GM10248 (cell line): ENCODE measurements at regions not wholly inside any gene's neighbourhood (a gene's known extent, or its start where the extent isn't known, plus 50 kb on each side); places are given as distances from the start of the nearest gene placed in this dataset.
A peak's percentile ranks its signal among the peaks of the same experiment; 100 is the strongest.

Source experiments
- CTCF ChIA-PET: fragments of 300-600 bp; sonication (Branson Sonifier 250); formaldehyde crosslinking; extraction: SDS; loops from one replicate; lab custom pipeline; 2021; ENCODE audit warnings: antibody characterized with exemption; lab: Yijun Ruan, JAX
- POLR2A ChIA-PET: fragments of 350-650 bp; sonication (Branson Sonifier 250); formaldehyde crosslinking; extraction: SDS; loops from one replicate; lab custom pipeline; 2020; ENCODE audit warnings: antibody characterized with exemption; lab: Yijun Ruan, JAX
- DNase-seq: peaks from one replicate; pipeline ENCODE4 v3.0.0; 2012; ENCODE audit errors: extremely low spot score
- TF ChIP-seq, protein P1 (sequence below): IDR thresholded peaks from 2 replicates; pipeline ENCODE4 v1.5.1; 2012; ENCODE audit warnings: mild to moderate bottlenecking, low read depth; ENCODE audit errors: extremely low read depth, missing control alignments, control extremely low read depth

DNA sequence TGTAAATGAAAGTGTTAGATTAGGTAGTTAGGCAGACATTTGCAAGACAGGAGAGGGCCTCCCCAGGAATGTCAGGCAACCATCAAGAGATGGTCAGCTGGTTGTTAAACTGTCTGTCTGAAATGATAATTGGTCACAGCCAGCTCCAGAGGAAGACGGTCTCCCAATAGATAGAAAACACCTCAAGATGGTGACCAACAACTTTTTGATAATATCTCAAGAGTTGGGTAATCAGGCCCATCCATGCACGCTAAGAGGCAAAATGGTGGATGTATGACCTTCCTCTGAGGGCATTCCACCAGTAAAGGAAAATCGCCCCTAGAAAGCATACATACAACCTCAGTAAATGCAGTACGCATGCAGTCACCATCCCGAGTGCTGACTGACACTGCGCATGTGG, 118.2 kb downstream of the MAP3K21 start:
- ChIA-PET POLR2A (no interaction called here), CTCF (interaction anchor here (1.6 kb wide), 1 partner anchor 346 kb away, joined by 7 read pairs; no protein-coding TSS in a partner anchor)
- TF ChIP-seq, protein P1, sequence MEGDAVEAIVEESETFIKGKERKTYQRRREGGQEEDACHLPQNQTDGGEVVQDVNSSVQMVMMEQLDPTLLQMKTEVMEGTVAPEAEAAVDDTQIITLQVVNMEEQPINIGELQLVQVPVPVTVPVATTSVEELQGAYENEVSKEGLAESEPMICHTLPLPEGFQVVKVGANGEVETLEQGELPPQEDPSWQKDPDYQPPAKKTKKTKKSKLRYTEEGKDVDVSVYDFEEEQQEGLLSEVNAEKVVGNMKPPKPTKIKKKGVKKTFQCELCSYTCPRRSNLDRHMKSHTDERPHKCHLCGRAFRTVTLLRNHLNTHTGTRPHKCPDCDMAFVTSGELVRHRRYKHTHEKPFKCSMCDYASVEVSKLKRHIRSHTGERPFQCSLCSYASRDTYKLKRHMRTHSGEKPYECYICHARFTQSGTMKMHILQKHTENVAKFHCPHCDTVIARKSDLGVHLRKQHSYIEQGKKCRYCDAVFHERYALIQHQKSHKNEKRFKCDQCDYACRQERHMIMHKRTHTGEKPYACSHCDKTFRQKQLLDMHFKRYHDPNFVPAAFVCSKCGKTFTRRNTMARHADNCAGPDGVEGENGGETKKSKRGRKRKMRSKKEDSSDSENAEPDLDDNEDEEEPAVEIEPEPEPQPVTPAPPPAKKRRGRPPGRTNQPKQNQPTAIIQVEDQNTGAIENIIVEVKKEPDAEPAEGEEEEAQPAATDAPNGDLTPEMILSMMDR: no peak
- no peak for DNase-seq

GRCh38 chr1:233446935-233447334, 119.4 kb downstream of the MAP3K21 start:
- TF ChIP-seq, protein P1: no peak
- no peak for DNase-seq
- POLR2A ChIA-PET: no interaction called here
- CTCF ChIA-PET: interaction anchor here (0.8 kb wide), 1 partner anchor 30 kb away, joined by 3 read pairs; no protein-coding TSS in a partner anchor

- ChIA-PET POLR2A (no interaction called here), CTCF (interaction anchor here (1.1 to 1.6 kb wide), 4 partner anchors 8 to 334 kb away, joined by 3 to 4 read pairs (median 3); no protein-coding TSS in a partner anchor)
- DNase-seq: no peak
- TF ChIP-seq, protein P1: no peak
Measured at GRCh38 chr1:233448109-233448689, 120.7 kb downstream of the MAP3K21 start.

DNA sequence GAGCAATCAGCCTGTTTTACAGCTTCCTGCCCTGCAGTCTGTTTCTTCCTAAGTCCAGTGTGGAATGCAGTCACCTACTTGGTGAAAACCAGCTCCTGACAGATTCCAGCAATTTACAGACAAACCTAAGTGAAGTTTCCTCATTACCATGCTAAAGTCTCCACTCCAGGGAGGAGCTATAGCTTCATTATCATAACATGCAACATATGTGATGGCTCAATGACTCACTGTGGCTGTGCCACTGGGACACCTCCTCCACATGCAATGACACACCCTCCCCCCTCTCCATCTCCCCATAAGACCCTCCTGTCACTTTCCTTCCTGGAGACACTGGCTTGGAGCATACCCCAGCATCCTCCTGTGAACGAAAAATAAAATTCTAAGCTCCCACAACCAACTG, 125.2 kb downstream of the MAP3K21 start:
- ChIA-PET POLR2A (no interaction called here), CTCF (interaction anchor here (3.8 kb wide), 1 partner anchor 12 kb away, joined by 30 read pairs; no protein-coding TSS in a partner anchor)
- DNase-seq: no peak
- TF ChIP-seq, protein P1: no peak

- CTCF ChIA-PET: interaction anchor here (3.8 kb wide), 1 partner anchor 13 kb away, joined by 30 read pairs; no protein-coding TSS in a partner anchor
- POLR2A ChIA-PET: no interaction called here
- TF ChIP-seq, protein P1: no peak
- DNase-seq: no peak
Measured at GRCh38 chr1:233453433-233454200, 126.1 kb downstream of the MAP3K21 start.

- CTCF ChIA-PET: interaction anchor here (1.2 to 2.0 kb wide), 2 partner anchors 18 to 58 kb away, joined by 3 to 15 read pairs; no protein-coding TSS in a partner anchor
- POLR2A ChIA-PET: no interaction called here
- DNase-seq: peak; percentile 50
- TF ChIP-seq, protein P1: no peak
Measured at GRCh38 chr1:233459470-233459945, 132.0 kb downstream of the MAP3K21 start.
